ENCODE measurements at regions not wholly inside any gene's neighbourhood (a gene's known extent, or its start where the extent isn't known, plus 50 kb on each side); places are given as distances from the start of the nearest gene placed in this dataset.

DNA sequence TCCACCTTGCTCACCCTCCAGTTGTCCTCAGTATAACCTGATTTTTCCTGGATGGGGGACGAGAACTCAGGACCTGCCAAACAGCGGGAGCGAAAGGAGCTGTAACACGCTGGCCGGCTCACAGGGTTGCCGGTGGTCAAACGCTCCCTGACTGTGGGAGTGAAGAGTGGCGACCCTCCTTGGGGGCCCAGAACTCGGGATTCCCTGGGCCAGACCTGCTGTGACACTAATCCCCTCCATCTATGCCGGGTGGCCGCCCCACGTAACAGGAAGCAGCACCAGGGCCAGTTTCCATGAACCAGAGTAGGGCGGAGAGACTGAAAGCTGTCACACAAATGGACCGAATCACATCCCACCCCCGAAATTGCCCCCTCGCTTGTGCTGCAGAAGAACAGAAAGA is 1809.2 kb upstream of the ACO1 start:
- TF ChIP-seq, protein P1, sequence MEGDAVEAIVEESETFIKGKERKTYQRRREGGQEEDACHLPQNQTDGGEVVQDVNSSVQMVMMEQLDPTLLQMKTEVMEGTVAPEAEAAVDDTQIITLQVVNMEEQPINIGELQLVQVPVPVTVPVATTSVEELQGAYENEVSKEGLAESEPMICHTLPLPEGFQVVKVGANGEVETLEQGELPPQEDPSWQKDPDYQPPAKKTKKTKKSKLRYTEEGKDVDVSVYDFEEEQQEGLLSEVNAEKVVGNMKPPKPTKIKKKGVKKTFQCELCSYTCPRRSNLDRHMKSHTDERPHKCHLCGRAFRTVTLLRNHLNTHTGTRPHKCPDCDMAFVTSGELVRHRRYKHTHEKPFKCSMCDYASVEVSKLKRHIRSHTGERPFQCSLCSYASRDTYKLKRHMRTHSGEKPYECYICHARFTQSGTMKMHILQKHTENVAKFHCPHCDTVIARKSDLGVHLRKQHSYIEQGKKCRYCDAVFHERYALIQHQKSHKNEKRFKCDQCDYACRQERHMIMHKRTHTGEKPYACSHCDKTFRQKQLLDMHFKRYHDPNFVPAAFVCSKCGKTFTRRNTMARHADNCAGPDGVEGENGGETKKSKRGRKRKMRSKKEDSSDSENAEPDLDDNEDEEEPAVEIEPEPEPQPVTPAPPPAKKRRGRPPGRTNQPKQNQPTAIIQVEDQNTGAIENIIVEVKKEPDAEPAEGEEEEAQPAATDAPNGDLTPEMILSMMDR (IDR thresholded peaks at IDR 0.05): no peak
- ATAC-seq (ENCODE audit: low FRiP score) (no peak), DNase-seq (ENCODE audit: low spot score) (no peak)

DNA sequence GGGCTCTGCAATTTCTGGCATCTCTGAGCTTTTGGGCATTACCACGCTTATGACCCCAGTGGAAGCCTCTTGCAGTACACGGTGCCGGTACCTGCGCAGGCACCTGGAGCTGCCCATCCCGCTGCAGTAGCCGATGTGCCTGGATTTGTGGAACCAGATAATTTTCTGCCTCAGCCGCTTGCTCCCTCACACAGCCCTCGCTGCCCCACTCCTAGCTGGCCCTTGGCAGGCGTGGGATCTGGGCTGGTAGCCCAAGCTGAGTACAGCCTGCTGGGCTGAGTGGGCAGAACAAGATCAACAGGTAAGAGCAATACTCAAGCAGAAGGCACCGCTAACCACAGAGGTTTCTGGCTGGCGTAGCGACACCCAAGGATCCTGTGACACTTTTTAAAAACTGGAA is 1808.8 kb upstream of the ACO1 start:
- TF ChIP-seq, protein P1 (IDR thresholded peaks at IDR 0.05): no peak
- DNase-seq (ENCODE audit: low spot score) (no peak), ATAC-seq (ENCODE audit: low FRiP score) (no peak)

DNA sequence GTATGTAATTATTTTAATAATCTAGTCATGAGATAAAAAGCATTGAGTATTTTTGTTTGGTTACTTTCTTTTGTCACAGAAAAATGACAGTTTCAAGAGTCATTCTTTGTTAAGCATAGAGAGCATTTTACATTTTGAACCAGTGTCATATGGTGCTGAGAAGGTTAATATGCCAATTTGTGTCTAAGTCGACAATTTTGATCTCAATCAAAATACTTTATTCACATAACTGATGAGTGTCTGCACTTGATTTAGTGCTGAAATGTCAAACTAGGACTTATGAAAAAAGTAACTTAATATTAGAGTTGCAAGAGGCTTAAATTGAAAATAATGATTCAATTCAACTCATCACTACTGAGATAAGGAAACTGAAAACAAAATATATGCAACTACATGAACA is 1804.6 kb upstream of the ACO1 start:
- ATAC-seq (ENCODE audit: low FRiP score) (no peak), DNase-seq (ENCODE audit: low spot score) (no peak)
- TF ChIP-seq, protein P1 (IDR thresholded peaks at IDR 0.05): no peak

DNA sequence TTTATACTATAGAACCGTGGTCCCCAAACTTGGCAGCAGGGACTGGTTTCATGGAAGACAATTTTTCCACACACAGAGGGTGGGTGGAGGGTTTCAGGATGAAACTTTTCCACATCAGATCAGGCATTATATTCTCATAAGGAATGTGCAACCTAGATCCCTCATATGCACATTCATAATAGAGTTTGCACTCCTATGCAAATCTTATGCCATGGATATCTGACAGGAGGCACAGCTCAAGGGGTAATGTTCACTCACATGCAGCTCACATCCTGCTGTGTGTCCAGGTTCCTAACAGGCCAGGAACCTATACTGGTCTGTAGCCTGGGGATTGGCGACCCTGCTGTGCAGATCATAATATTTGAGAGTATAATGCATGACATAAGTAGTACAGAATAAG is 1802.2 kb upstream of the ACO1 start:
- TF ChIP-seq, protein P1 (IDR thresholded peaks at IDR 0.05): no peak
- no peak for ATAC-seq (ENCODE audit: low FRiP score)
- DNase-seq (ENCODE audit: low spot score): no peak

DNA sequence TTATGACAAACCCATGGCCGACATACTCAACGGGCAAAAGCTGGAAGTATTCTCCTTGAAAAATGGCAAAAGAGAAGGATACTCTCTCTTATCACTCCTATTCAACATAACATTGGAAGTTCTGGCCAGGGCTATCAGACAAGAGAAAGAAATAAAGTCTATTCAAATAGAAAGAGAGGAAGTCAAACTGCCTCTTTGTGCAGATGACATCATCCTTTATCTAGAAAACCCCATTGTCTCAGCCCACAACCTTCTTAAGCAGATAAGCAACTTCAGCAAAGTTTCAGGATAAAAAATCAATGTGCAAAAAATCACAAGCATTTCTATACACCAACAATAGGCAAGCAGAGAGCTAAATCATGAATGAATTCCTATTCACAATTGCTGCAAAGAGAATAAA is 1799.9 kb upstream of the ACO1 start:
- TF ChIP-seq, protein P1 (IDR thresholded peaks at IDR 0.05): no peak
- no peak for DNase-seq (ENCODE audit: low spot score)
- ATAC-seq (ENCODE audit: low FRiP score): no peak

DNA sequence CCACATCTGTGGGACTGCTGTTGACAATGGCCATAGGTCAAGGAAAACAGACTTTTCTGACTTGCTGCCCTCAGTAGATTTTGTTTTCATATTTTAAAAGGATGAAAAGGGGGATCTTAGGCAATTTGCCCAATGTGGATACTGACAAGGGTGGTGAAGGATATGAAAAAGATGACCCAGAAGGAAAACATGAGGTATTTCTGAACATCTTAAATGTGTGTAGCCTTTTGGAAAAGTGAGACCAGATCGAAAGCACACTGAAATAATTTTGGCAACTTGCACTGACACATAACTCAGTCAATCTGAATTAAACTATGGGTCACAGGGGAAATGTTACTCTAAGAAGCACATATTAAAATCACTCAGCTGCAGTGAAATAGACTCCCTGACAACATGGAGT is 1793.0 kb upstream of the ACO1 start:
- DNase-seq (ENCODE audit: low spot score) (no peak), ATAC-seq (ENCODE audit: low FRiP score) (no peak)
- TF ChIP-seq, protein P1 (IDR thresholded peaks at IDR 0.05): no peak

DNA sequence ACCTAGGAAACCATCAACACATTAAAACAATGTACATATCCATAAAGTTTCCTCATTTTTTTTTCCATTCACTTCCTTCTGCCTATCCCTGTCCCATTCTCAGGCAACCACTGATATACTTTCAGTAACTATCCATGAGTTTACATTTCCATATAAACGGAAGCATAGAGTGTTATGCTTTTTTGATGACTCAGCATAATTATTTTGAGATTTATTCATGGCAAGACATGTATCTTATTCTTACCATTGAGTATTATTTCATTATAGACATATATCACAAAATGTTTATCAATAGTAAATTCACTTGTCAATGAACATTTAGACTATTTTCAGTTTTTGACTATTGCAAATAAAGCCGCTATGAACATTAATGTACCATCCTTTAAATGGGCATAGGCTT is 1786.8 kb upstream of the ACO1 start:
- ATAC-seq (ENCODE audit: low FRiP score): no peak
- TF ChIP-seq, protein P1 (IDR thresholded peaks at IDR 0.05): no peak
- DNase-seq (ENCODE audit: low spot score): no peak
